ENCODE measurements at regions not wholly inside any gene's neighbourhood (a gene's known extent, or its start where the extent isn't known, plus 50 kb on each side); places are given as distances from the start of the nearest gene placed in this dataset.

GRCh38 chr2:150567771-150568301 is 80.4 kb upstream of the RND3 start:
- Histone ChIP-seq H3K79me2 (ENCODE audit: insufficient read depth, low read length) (no peaks in the 10 kb centered on the region), H3K4me1 (ENCODE audit: insufficient read depth, low read length) (no peaks in the 10 kb centered on the region), H3K23ac (ENCODE audit: insufficient read length, low read depth, low read length) (no peak overlapping the region), H2BK15ac (ENCODE audit: low read depth, low read length) (no peak overlapping the region), H3K4ac (ENCODE audit: low read depth, low read length) (no peak overlapping the region), H2BK5ac (ENCODE audit: insufficient read length, low read length) (no peak overlapping the region), H2BK120ac (ENCODE audit: low read depth, low read length, poor library complexity, severe bottlenecking) (no peak overlapping the region), H3K14ac (ENCODE audit: insufficient read depth, low read length) (no peak overlapping the region), H2BK20ac (ENCODE audit: low read depth, low read length, poor library complexity, severe bottlenecking) (no peak overlapping the region), H3K18ac (ENCODE audit: insufficient read length, low read depth, low read length) (no peak overlapping the region), H2AFZ (ENCODE audit: low read length) (no peak overlapping the region), H3K23me2 (ENCODE audit: insufficient read length, low read depth, low read length, poor library complexity, severe bottlenecking) (no peaks in the 10 kb centered on the region), H4K8ac (replicated peaks; ENCODE audit: insufficient read length, low read depth, low read length) (no peak overlapping the region), H4K20me1 (ENCODE audit: control insufficient read depth, insufficient read depth, insufficient read length) (no peaks in the 10 kb centered on the region), H3K9me3 (ENCODE audit: control insufficient read depth, low read depth, low read length) (no peaks in the 10 kb centered on the region), H3K27me3 (ENCODE audit: insufficient read depth, low read length) (no peaks in the 10 kb centered on the region), H2BK12ac (ENCODE audit: insufficient read length, low read depth, low read length) (no peak overlapping the region), H3K27ac (ENCODE audit: insufficient read length, low read depth, low read length) (no peak overlapping the region), H3K79me1 (ENCODE audit: insufficient read depth, low read depth, low read length, poor library complexity, severe bottlenecking) (no peaks in the 10 kb centered on the region), H3T11ph (ENCODE audit: low read length) (no peak overlapping the region), H3K4me2 (ENCODE audit: insufficient read depth, insufficient read length, low read length) (no peak overlapping the region), H3K9ac (ENCODE audit: extremely low read depth, insufficient read length, low read length) (no peak overlapping the region), H3K56ac (ENCODE audit: insufficient read length, low read depth, low read length) (no peak overlapping the region), H4K5ac (ENCODE audit: insufficient read length, low read depth, low read length) (no peak overlapping the region), H4K91ac (ENCODE audit: insufficient read length, low read depth, low read length) (no peak overlapping the region), H2AK5ac (ENCODE audit: insufficient read length, low read length) (no peak overlapping the region)
- H3K4me1 Mint-ChIP-seq: no peaks in the 10 kb centered on the region
- no peak for TF ChIP-seq CTCF (conservative IDR thresholded peaks at IDR 0.05)
- DNase-seq: no peak
- no peaks in the 10 kb centered on the region; a peak in 1 of 7 replicates for H3K36me3 Mint-ChIP-seq (ENCODE audit: insufficient read depth in 1 of 3, low read depth in 3 of 3)
- no CpG with 5 or more reads among the region's 4 CpGs for WGBS (ENCODE audit: extremely low coverage, insufficient read length, low lambda C conversion rate)
- no peaks in the 10 kb centered on the region for H3K27me3 Mint-ChIP-seq (ENCODE audit: low read depth)
- no peak overlapping the region for H3K4me3 Mint-ChIP-seq
- H3K27ac Mint-ChIP-seq: no peak overlapping the region
- H3K9me3 Mint-ChIP-seq: no peaks in the 10 kb centered on the region; a peak in 1 of 5 replicates

All from H9 (cell line).